Panc1 (cell line): ENCODE measurements at regions not wholly inside any gene's neighbourhood (a gene's known extent, or its start where the extent isn't known, plus 50 kb on each side); places are given as distances from the start of the nearest gene placed in this dataset.

ENCODE experiments used
- ATAC-seq: fragments of 200-7000 bp; cut with Tn5 transposase; 2 replicates; pipeline ENCODE4 v1.9.1; 2020; ENCODE audit warnings: mild to moderate bottlenecking, moderate library complexity
- BruUV-seq: library from RNA; stranded (reverse); fragments of 400-500 nt; replicated peaks from 2 replicates; lab custom pipeline; 2021; lab: Mats Ljungman, UMichigan
- CTCF ChIA-PET: fragments of 300-600 bp; sonication (Branson Sonifier 250); formaldehyde crosslinking; loops from one replicate; lab custom pipeline; 2022; ENCODE audit warnings: antibody characterized with exemption; lab: Charles Lee
- POLR2A ChIA-PET: fragments of 300-600 bp; sonication (Branson Sonifier 250); formaldehyde crosslinking; loops from one replicate; lab custom pipeline; 2022; ENCODE audit warnings: antibody characterized with exemption; lab: Charles Lee
- DNase-seq: peaks from one replicate; pipeline ENCODE4 v3.0.0-alpha.2; 2010; ENCODE audit warnings: low read depth, low spot score
- H3K27ac ChIP-seq: 2 replicates; pipeline ENCODE4 v1.5.1; 2011; ENCODE audit warnings: mild to moderate bottlenecking, low read length, inconsistent platforms
- H3K27me3 ChIP-seq: fragments of 200-500 bp; sonication (Bioruptor generic); 2 replicates; pipeline ENCODE4 v1.6.0; 2014; ENCODE audit warnings: low read length, inconsistent platforms; ENCODE audit not compliant: control insufficient read depth, insufficient read depth
- H3K36me3 ChIP-seq: fragments of 200-500 bp; sonication (Bioruptor generic); 2 replicates; pipeline ENCODE4 v1.5.1; 2014; ENCODE audit warnings: inconsistent platforms, mild to moderate bottlenecking, low read length, moderate library complexity; ENCODE audit not compliant: control insufficient read depth, insufficient read depth
- H3K4me1 ChIP-seq: 2 replicates; pipeline ENCODE4 v1.5.1; 2011; ENCODE audit warnings: inconsistent platforms, mild to moderate bottlenecking, low read length, moderate library complexity; ENCODE audit not compliant: control insufficient read depth, insufficient read depth
- H3K4me3 ChIP-seq, 2 experiments: 2 replicates each; pipeline ENCODE4 v1.5.1; 2011 to 2012; ENCODE audit warnings: low read depth in 2 of 2, low read length in 2 of 2, mild to moderate bottlenecking in 2 of 2, inconsistent platforms in 1 of 2, moderate library complexity in 1 of 2
- H3K9me3 ChIP-seq: fragments of 200-500 bp; sonication (Bioruptor generic); 2 replicates; pipeline ENCODE4 v1.5.1; 2014; ENCODE audit warnings: low read depth, mild to moderate bottlenecking, inconsistent platforms, low read length, moderate library complexity; ENCODE audit not compliant: control insufficient read depth, insufficient read depth
- CTCF ChIP-seq: fragments of 450-650 bp; IDR thresholded peaks from 2 replicates; pipeline ENCODE4 v1.5.1; 2017; ENCODE audit warnings: mild to moderate bottlenecking
- POLR2AphosphoS5 ChIP-seq: IDR thresholded peaks from 2 replicates; pipeline ENCODE4 v1.6.1; 2012; ENCODE audit warnings: mild to moderate bottlenecking, low read depth, low read length, moderate library complexity
- REST ChIP-seq, 2 experiments: IDR thresholded peaks; 2 replicates each; pipeline ENCODE4 v1.6.1; 2011 to 2012; ENCODE audit warnings: low read depth in 2 of 2, control low read depth in 1 of 2, low read length in 1 of 2, mild to moderate bottlenecking in 1 of 2, moderate library complexity in 1 of 2; ENCODE audit not compliant: insufficient read depth in 1 of 2
- SIN3A ChIP-seq: IDR thresholded peaks from 2 replicates; pipeline ENCODE4 v1.6.1; 2012; ENCODE audit warnings: low read depth, mild to moderate bottlenecking, low read length, moderate library complexity, borderline replicate concordance; ENCODE audit not compliant: insufficient read depth
- TCF7L2 ChIP-seq: IDR thresholded peaks from 2 replicates; pipeline ENCODE4 v1.6.1; 2011; ENCODE audit warnings: mild to moderate bottlenecking, low read depth, low read length, inconsistent platforms
- in situ Hi-C: cut with HindIII; loops from 2 replicates; pipeline ENCODE4 v1.10.0; 2016; ENCODE audit warnings: low sequenced_read_pairs, low pct_unique_long_range_greater_than_20kb
- intact Hi-C: fragments of 100-400 bp; cut with micrococcal nuclease; formaldehyde crosslinking; loops from one replicate; pipeline ENCODE4 v1.10.0; 2022; ENCODE audit not compliant: unreplicated experiment

- Histone ChIP-seq H3K4me1 (no peaks in the 10 kb centered on the region), H3K27me3 (no peaks in the 10 kb centered on the region), H3K9me3 (no peaks in the 10 kb centered on the region), H3K36me3 (no peaks in the 10 kb centered on the region), H3K4me3 (no peak overlapping the region), H3K27ac (no peak overlapping the region)
- TF ChIP-seq CTCF (no peak), POLR2AphosphoS5 (no peak), SIN3A (no peak), TCF7L2 (no peak), REST (IDR thresholded peaks at IDR 0.05; ENCODE audit: insufficient read depth in 1 of 2, low read depth in 2 of 2, low read length in 1 of 2) (no peak)
- CTCF ChIA-PET, result no interaction called here
- BruUV-seq, result no TSS peak
- intact Hi-C loops (no loop called here), in situ Hi-C loops (no loop called here)
- DNase-seq (no peak), ATAC-seq (no peak)
- POLR2A ChIA-PET, result no interaction called here
Observed at GRCh38 chr3:75220932-75221331, 443.2 kb upstream of the FRG2C start.

GRCh38 chr3:75224412-75224811 lies 439.7 kb upstream of the FRG2C start:
- Histone ChIP-seq H3K27ac (no peak overlapping the region), H3K4me3 (no peak overlapping the region), H3K36me3 (no peaks in the 10 kb centered on the region), H3K9me3 (no peaks in the 10 kb centered on the region), H3K4me1 (no peaks in the 10 kb centered on the region), H3K27me3 (no peaks in the 10 kb centered on the region)
- CTCF ChIA-PET, result no interaction called here
- BruUV-seq, result no TSS peak
- intact Hi-C loops, result no loop called here
- no peak for DNase-seq
- POLR2A ChIA-PET, result no interaction called here
- ATAC-seq, result no peak
- TF ChIP-seq REST (IDR thresholded peaks at IDR 0.05; ENCODE audit: insufficient read depth in 1 of 2, low read depth in 2 of 2, low read length in 1 of 2), result no peak
- no peak for TF ChIP-seq POLR2AphosphoS5
- no peak for TF ChIP-seq CTCF
- in situ Hi-C loops, result no loop called here
